GM18867 (cell line): ENCODE measurements at regions not wholly inside any gene's neighbourhood (a gene's known extent, or its start where the extent isn't known, plus 50 kb on each side); places are given as distances from the start of the nearest gene placed in this dataset.
A peak's percentile ranks its signal among the peaks of the same experiment; 100 is the strongest.

Experiments used
- ATAC-seq: cut with Tn5 transposase; IDR thresholded peaks from one replicate; pipeline ENCODE4 v1.9.1; 2021; ENCODE audit warnings: mild to moderate bottlenecking, moderate library complexity; ENCODE audit not compliant: unreplicated experiment

DNA sequence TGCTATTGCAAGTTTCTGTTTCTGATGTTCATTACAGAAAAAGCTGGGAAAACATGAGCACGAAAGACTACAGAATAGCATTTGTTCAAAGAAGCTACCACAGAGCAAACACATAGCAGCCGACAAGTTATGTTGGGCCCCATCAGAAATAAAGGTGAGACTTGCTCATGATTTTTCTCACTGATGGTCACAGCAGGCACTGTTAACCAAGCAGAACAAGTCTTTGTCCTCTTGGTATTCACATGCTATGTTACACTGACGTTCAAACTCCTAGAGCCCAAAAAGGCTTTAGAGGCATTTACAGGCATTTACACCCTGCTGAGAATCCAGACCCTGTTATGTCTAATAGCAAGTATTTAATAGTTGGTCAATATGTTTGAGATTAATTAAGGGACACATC, 235.0 kb upstream of the HNMT start:
- no peak for ATAC-seq

DNA sequence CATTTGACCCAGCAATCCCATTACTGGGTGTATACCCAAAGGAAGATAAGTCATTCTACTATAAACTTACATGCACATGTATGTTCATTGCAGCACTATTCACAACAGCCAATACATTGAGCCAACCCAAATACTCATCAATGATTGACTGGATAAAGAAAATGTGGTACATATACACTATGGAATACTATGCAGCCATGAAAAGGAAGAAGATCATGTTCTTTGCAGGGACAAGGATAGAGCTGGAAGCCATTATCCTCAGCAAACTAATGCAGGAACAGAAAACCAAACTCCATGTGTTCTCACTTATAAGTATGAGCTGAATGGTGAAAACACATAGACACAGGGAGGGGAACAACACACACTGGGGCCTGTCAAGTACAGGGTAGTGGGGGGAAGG, 226.7 kb upstream of the HNMT start:
- no peak for ATAC-seq

DNA sequence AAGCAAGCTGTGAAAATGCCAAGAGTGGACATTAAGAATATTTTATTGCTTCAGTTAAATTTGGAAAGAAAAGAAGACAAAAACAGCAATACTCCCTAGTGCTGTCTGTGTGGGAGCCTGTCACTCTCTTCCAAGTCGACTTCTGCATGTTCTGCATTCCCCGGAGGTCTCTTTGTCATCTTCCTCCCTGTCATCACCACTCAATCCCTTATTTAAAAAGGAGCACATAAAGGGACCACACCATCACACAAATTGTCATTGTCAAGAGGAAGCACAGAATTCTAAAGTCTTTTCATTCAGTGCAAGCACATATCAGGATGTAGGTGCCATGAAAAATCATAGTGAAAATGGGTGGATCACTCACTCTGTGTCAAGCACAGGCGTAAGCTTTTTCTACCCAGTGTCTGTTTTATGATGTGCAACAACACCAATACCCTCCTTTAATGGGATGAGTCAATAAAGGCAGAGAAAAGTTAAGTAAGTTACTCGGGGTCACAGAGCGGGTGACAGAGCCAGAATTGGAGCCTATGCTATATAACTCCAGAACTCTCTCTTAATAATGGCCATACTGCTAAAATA, 222.4 kb upstream of the HNMT start:
- no peak for ATAC-seq

DNA sequence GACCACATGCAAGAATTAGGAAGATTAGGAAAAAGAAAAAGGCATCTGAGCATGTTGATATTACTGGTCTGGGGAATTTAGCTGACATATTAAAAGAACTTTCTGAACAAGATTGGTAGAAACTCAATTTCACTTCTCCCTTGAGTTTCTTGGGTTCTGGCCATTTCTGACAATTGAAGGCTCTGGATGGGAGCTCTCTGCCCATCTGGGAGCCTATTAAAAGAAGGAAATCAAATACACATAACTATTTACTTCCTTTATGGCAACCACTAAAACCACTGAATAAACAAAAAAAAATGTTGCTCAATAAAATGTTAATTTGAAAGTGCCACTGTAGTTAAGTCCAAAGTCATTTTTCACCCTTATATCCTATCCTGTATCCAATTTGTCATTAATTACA, 216.8 kb upstream of the HNMT start:
- ATAC-seq: no peak

DNA sequence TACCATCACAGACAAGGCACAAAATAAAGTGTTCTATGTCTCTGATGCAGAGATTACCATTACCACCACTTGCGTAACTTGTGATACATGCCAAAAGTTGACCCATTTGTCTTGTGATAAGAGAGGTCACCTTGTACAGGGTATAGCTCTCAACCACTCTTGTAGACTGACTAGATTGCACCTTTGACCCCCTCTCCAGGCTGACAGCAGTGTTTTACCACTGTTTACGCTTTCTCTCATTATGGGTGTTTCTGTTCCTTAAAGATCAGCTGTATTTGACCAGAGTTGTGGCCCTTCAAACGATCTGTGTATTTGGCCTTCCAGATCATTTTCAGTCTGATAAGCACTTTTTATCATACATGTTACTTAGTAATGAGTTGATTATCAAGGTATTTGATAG, 215.7 kb upstream of the HNMT start:
- ATAC-seq: no peak

DNA sequence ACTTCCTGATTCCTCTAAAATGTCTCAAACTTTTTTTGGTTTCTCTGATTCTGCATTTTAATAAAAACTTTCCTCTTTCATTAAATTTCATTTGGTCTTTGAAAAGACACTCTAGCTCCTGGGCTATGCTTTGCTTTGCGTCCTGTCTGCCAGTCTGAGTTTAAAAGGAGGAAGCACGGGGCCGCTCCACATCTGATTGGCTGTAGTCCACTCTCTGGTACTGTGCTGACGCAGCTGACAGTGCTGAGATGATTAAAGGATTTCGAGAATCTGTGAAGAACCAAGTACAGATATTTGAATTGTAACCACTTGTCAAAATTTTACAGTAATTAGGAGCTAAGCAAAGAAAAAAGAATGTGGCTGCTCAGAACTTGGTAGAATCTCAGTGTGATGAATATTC, 199.6 kb upstream of the HNMT start:
- no peak for ATAC-seq

DNA sequence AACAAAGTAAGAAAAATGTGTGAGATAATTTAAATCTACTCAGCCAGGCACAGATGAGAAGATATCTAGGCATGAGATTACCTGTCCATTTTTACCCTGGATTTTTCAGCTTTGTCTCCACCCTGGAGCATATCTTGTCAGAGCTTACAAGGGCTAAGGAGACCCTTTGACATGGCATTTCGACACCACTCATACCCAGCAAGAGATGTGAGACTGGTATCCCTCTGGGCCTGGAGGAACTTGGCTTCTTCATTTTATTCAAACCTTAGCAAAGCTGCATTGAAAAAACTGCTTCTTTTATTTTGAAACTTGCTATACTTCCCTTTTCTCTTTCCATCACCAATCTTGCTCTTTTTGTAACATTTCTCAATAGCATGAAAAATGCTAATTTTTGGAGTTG, 194.9 kb upstream of the HNMT start:
- ATAC-seq: no peak

DNA sequence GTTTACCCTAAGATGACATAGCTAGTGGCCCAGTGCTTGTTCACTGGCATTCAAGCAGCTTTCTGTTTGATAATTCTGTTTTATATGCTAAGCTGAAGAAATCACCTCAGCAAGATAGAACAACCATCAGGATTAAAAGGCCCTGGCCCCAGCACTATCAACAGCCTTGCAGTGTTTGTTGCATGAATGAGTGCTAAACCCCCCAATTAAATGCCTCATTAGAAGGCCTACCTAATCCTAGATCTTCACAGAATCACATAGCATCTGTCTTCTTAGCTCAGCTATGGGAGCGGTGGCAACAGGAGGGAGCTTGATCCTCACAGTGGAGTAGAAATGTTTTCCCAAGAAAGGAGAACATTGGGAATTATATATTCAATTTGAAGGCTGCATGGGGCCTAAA, 194.1 kb upstream of the HNMT start:
- ATAC-seq: no peak

DNA sequence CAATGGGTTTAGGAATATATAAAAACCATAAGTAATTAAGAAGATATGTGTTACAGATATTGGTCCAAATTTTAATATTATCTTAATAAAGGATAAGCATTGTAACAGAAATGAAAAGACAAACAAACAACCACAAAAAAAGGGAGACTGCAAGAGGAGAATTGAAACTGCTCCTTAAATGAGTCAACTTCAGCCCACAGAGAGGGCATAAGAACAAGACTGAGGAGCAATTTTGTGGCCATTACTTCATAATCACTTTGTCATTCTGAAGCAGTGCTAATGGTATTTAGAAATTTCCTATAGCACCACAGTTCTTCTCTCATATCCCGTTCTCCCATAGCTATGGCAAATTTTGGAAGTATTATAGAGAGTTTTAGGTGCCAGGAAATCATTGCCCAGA, 193.2 kb upstream of the HNMT start:
- ATAC-seq: peak; percentile 54

DNA sequence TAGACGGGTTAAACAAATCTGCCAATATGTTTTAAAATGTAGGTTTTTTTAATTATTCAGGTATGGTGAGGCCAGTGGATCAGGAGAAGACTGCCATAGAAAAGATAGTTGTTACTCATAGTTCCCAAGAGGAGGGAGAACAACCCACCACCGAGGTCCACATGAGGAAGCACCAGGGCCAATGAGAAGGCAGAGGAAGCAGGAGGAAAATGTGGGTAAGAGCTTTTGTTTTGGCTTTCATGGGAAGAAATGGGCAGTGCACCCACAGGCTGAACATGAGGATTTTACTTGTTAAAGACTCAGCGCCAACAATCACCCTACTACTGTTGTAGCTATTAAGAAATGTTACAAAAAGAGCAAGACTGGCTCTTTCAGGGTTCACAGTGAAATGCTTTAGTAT, 191.8 kb upstream of the HNMT start:
- no peak for ATAC-seq

DNA sequence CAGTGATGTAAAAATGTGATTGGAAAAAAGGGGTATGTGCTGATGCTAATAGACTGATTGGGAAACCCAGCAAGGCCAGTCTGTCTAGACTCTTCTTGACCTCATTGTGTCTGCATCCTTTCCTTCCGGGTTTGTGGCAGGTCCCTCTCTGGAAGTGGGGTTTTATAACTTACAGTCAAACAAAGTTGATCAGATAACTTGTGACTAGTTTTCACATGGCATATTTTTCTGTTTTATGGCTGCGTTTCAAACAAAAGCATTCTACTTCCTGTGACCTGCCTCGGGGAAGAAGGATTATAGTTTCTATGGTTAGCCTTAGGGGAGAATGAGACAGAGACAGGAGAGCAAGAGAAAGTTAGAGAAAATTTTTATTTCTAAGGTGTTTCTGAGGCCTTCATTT, 188.7 kb upstream of the HNMT start:
- no peak for ATAC-seq

DNA sequence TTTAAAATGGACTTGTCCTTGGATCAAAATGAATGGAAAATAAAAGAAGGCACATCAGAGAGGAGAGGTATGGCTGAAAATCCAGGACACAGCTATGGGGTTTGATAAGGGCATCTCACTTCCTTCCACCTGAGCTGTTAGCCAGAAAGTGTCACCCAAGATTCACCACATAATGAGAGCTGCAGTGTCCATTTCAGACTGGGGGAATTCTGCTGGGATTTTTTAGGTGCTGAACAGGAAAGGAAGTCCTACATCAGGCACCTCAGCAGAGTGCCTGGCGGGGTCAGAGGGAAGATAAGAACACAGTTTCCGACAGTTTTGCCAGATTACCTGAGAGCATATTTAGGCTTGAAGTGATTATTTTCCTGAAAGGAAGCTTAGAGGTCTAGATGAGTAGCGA, 187.6 kb upstream of the HNMT start:
- no peak for ATAC-seq

DNA sequence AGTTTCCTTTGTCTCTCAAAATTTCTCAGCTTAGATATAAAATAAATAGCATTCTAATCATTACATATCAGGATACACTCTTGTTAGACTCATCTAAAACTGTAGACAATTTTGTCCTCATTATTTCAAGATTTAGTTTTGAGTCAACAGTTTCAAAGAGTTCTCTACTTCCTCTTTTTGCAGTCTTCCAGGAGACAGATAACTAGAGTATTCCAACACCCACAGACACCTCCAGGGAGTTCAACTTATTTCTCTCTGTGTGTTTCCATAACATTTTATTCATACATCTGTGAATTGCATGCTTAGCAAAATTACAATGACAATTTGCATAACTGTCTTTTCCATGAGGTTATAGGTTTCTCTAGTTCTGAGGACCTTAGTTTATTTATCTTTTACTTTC, 166.6 kb upstream of the HNMT start:
- peak; percentile 77 for ATAC-seq

DNA sequence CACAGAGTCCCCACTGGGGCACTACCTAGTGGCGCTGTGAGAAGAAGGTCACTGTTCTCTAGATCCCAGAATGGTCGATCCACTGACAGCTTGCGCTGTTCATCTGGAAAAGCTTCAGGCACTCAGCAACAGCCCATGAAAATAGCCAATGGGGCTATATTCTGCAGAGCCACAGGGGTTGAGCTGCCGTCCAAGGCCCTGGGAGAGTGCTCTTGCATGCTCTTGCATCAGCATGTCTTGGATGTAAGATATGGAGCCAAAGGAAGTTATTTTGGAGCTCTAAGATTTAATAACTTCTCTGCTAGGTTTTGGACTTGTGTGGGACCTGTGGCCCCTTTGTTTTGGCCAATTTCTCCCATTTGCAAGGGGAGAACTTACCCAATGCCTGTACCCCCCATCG, 164.7 kb upstream of the HNMT start:
- ATAC-seq: no peak

DNA sequence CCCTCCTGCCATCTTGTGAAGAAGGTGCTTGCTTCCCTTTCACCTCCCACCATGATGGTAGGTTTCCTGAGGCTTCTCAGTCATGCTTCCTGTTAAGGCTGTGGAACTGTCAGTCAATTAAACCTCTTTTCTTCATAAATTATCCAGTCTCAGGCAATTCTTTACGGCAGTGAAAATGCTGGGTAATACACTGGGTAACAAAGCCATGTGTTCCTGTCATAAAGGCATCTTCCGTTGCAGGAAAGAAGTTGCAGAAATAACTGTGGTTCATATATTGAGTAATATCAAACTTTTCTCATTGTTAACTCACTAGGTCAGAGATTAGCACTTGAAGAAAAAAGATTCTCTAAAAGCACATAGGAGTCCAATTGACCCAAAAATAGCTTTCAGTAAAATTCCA, 163.9 kb upstream of the HNMT start:
- no peak for ATAC-seq

DNA sequence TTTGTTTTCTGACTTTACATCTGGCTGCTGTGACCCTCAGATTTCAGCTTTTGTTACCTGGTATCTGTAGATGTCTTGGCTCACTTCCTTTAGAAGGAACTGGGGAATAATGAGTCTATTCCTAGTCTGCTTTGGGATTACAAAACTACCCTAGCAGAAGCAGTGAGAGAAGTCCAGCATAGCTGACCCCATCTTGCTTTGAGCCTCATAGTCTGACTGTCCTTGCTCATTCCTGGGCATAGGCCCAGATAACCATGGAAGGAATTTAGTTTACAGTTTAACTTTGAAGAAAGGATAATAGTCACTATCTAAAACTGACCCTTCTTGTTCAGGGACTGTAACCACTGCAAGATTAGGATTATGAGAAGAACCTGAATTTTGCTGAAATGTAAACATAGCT, 163.0 kb upstream of the HNMT start:
- ATAC-seq: no peak

DNA sequence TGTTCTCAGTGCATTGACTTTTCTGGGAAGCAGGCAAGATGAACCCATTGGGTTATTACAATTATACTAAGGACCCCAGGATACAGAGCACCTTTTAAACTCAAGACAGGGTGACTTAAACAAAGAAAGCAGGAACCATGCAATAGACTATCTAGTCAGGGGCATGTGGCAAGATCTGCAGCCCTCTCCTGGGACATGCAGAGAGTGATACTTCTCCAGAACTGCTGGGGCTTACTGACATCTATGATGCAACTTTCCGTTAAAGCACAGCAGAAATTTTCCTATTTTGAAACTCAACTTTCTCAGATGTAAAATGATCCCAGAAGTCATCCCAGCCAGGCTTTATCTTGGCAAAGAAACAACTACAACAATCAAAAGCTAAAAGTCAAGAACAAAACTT, 162.2 kb upstream of the HNMT start:
- no peak for ATAC-seq

DNA sequence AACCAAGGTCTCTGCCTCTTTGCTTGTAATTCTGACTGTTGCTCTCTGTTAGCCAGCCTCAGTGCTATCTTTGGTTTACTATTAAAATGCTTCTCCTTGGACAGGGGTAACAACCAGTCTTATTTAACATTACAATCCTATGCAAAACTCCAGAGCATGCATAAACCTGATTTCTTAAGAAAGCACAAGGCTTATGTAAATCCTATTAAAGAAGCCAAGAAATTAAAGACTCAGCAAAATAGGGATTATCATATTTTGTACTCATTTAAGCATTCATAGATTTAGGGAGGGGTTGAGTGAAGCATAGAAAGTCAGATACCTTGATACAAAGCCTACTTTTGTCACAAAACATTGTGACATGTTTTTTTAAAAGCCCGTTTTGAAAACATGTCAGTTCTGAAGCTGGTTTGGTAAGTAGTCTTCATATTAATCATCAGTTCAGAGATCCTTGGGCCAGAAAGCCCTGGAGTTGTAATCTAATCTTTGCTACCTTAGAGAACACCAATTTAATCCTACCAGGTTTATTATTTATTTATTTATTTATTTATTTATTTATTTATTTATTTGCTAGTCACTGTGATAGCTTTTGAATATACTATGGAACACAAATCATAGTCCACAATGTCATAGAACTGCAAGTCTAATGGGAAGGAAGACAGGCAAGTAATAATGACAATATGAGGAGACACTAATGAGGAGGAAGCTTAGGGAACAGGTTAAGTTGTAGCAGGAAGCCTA, 158.0 kb upstream of the HNMT start:
- ATAC-seq: no peak

DNA sequence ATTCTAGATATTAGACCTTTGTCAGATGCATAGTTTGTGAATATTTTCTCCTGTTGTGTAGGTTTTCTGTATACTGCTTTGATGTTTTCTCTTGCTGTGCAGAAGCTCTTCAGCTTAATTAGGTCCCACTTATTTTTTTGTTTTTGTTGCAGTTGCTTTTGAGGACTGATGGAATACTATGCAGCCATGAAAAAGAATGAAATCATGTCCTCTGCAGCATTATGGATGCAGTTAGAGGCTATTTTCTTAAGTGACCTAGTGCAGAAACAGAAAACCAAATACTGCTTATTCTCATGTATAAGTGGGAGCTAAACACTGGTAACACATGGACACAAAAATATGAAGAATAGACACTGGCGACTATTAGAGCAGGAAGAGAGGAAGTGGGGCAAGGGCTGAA, 155.0 kb upstream of the HNMT start:
- ATAC-seq: no peak

DNA sequence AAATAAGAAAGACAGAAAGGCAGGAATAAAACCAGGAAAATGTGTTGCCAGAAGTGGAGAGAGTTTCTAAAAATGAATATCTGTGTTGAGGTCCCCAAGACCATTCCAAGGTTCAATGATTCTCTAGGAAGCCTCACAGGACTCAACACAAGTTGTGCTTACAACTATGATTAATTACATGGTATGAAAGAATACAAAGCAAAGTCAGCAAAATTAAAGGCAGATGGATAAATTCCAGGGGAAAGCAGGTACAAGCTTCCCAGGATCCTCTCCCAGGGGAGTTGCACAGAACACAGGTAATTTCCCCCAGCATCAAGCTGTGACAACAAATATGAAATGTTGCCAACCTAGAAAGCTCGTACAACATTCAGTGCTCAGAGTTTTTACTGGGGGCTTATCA, 154.4 kb upstream of the HNMT start:
- no peak for ATAC-seq

DNA sequence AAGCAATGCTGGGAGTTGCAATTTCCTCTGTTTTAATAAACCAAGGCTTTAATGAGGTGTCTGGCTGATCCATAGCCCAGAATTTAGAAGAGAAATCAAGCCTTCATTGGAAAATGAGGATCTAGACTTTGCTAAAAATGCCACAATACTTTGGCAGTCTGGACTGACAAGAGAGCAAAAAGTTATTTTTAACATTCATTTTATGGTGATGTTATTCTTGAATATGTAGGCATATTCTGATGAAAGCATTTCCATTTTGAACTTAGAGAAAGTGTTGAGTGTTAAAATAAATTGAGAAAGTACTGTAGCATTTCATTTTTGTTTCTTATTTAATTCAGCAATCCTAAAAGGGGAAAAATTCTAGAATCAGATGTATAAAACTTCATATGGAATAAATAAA, 151.8 kb upstream of the HNMT start:
- ATAC-seq: no peak

DNA sequence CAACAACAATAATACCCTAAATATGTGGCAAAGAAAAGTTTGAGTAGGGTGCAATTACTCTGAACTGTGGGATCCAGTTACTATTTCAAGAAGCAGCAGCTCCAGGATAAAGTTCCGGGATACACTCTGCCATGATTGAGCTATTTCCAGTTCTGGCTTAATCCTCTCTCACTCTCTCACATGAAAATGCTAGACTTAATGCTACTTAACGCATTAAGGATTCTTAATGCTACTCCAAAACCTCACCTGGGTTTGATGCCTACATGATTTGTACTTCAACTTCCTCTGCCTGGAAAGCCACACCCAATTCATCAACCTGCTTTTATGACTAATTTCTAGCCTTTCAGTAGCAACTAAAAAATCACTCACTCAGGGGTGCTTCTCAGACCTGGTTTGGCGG, 151.1 kb upstream of the HNMT start:
- ATAC-seq: no peak

DNA sequence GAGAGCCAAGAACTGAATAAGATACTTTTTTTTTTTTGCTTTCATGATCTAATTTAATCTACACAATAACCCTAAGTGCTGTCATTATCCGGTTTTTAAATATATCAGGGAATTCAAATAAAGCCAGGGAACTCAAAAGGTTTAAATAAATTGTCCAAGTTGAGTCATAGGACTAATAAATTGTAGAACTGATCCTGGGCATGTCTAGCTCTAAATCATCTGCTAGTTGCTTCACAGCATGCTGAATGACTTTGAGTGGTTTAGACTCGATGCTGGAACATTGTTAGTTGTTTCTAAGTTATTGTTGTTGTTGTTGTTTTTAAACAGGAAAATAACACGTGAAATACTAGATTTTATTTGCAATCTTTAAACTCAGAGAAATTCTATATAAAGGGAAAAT, 147.2 kb upstream of the HNMT start:
- no peak for ATAC-seq
